SK-N-MC (cell line): ENCODE measurements at regions not wholly inside any gene's neighbourhood (a gene's known extent, or its start where the extent isn't known, plus 50 kb on each side); places are given as distances from the start of the nearest gene placed in this dataset.
"Not testable (repeated sequence)": the region's sequence is repeated elsewhere in the genome, so short reads cannot be mapped to it uniquely, and the experiment has no call there.

Experiments
- DNase-seq: peaks from one replicate; pipeline ENCODE4 v3.0.0-alpha.2; 2011; ENCODE audit warnings: low read depth, low spot score
- H3K27ac ChIP-seq: fragments of 200-600 bp; sonication (generic); 2 replicates; pipeline ENCODE4 v1.5.1; 2016; ENCODE audit warnings: mixed run types
- H3K36me3 ChIP-seq: fragments of 200-600 bp; sonication (generic); 2 replicates; pipeline ENCODE4 v1.6.1; 2017; ENCODE audit warnings: antibody characterized with exemption, low read length, mixed read lengths; ENCODE audit not compliant: insufficient read depth
- H3K4me3 ChIP-seq: fragments of 200-600 bp; sonication (generic); 2 replicates; pipeline ENCODE4 v1.5.1; 2016
- H3K9ac ChIP-seq: fragments of 200-600 bp; sonication (generic); 2 replicates; pipeline ENCODE4 v1.8.0; 2017; ENCODE audit warnings: mixed run types, mixed read lengths; ENCODE audit not compliant: insufficient read length
- H3K9me3 ChIP-seq: fragments of 200-600 bp; sonication (generic); 2 replicates; pipeline ENCODE4 v1.6.1; 2017; ENCODE audit warnings: low read depth, mild to moderate bottlenecking, antibody characterized with exemption, low read length, moderate library complexity, mixed read lengths
- EZH2 ChIP-seq: fragments of 200-600 bp; sonication (generic); IDR thresholded peaks from one replicate; pipeline ENCODE4 v1.6.1; 2017; ENCODE audit warnings: antibody characterized with exemption
- FOXP2 ChIP-seq: optimal IDR thresholded peaks from 2 replicates; pipeline ENCODE3; 2011; ENCODE audit warnings: mild to moderate bottlenecking, moderate library complexity; ENCODE audit not compliant: insufficient read depth; ENCODE audit errors: extremely low read length, control extremely low read depth
- POLR2AphosphoS5 ChIP-seq: IDR thresholded peaks from 2 replicates; pipeline ENCODE4 v1.6.1; 2012; ENCODE audit warnings: mild to moderate bottlenecking, low read depth, low read length, borderline replicate concordance

DNA sequence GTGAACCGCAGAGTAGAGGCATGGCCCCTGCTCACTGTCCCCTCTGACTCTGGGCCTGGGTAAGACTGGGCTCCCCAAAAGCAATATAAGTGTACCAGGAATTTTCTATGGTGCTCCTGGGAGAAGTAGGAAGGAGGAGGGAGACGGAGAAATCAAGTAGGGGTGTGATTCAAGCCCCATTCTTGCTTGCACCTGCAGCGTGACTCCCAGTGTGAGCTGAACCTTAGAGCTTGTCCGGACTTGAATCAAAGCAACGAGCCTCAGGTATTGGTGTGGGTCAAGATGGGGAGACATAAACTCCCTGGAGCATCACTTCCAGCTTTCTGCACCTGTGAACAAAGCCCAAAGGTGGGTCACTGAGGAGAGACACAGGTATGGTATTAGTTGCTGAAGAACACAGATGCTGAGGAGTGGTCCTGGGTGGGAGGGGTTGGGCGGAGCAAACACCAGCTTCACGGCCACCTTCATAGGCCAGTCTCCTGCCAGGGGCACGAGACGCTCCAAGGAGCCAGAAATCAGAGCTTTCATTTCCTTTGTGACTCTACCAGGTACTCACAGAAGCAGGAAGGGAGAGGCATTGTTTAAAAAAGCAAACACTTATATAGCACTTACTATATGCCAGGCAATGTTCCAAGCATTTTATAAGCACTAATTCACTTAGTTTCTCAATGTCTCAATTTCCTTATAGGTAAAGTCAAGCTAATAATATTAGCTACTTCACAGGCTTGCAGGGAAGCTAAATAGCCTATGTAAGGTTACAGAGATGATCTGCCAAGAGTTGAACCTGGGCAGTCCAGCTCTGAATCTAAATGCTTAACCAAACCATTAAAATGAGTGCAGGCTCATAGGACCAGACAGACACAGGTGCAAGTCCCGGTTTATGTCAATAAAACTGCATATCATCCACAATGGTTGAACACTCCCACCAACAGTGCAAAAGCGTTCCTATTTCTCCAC is 775.3 kb downstream of the UQCRFS1 start:
- no peaks in the 10 kb centered on the region for H3K36me3 ChIP-seq
- DNase-seq, result no peak
- no peak overlapping the region for H3K4me3 ChIP-seq
- H3K9me3 ChIP-seq, result no peaks in the 10 kb centered on the region
- no peak overlapping the region for H3K27ac ChIP-seq
- H3K9ac ChIP-seq, result no peak overlapping the region
- no peak for TF ChIP-seq EZH2
- no peak for TF ChIP-seq FOXP2
- TF ChIP-seq POLR2AphosphoS5, result no peak

GRCh38 chr19:28436320-28436719 is 776.6 kb downstream of the UQCRFS1 start:
- H3K9ac ChIP-seq, result no peak overlapping the region
- DNase-seq, result no peak
- H3K27ac ChIP-seq, result no peak overlapping the region
- H3K9me3 ChIP-seq, result no peaks in the 10 kb centered on the region
- no peak overlapping the region for H3K4me3 ChIP-seq
- TF ChIP-seq FOXP2, result no peak
- no peak for TF ChIP-seq EZH2
- TF ChIP-seq POLR2AphosphoS5, result no peak
- no peaks in the 10 kb centered on the region for H3K36me3 ChIP-seq

DNA sequence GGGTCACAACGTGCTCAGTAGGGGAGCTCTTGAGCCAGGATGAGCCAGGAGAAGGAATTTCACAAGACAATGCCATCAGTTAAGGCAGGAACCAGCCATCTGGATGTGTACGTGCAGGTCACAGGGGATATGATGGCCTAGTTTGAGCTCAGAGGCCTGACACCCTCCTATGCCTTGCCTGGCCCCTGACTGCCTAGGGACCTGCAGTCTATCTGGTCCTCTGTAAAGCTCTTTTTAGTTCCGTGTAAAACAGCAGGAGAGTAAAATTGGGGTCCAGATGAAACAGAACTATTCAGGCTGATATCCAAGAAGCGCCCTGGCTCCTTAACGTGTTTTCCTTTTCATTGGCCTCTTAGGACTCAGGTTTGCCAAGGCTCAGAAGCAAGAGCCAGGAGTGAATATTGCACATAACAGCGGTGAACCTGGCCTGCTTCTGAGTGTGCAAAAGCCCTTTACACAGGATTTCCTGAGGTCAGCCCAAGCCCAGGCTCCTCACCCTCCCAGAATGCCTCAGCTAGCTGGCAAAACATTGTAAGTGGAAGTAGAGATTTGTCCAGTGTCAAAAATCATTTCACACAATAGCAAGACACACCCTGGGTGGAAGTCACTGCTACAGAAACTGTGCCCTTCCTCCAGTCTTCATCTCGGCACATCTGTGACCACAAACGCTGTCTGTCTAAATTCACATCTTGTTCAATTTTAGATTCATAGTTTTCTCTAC is 777.2 kb downstream of the UQCRFS1 start:
- TF ChIP-seq POLR2AphosphoS5, result no peak
- TF ChIP-seq FOXP2, result no peak
- no peak for TF ChIP-seq EZH2
- DNase-seq, result no peak
- Histone ChIP-seq H3K4me3 (no peak overlapping the region), H3K36me3 (no peaks in the 10 kb centered on the region), H3K9ac (no peak overlapping the region), H3K27ac (no peak overlapping the region), H3K9me3 (no peaks in the 10 kb centered on the region)

- DNase-seq, H3K36me3 ChIP-seq, H3K9ac ChIP-seq, H3K4me3 ChIP-seq, H3K27ac ChIP-seq, H3K9me3 ChIP-seq: not testable (repeated sequence)
These were observed 778.2 kb downstream of the UQCRFS1 start for GRCh38 chr19:28434794-28435193.

GRCh38 chr19:28434365-28434764 is 778.6 kb downstream of the UQCRFS1 start:
- not testable (repeated sequence) for H3K27ac ChIP-seq, H3K9me3 ChIP-seq, H3K4me3 ChIP-seq, H3K9ac ChIP-seq, H3K36me3 ChIP-seq, DNase-seq

- H3K36me3 ChIP-seq, H3K9me3 ChIP-seq, H3K9ac ChIP-seq, H3K27ac ChIP-seq, DNase-seq, H3K4me3 ChIP-seq: not testable (repeated sequence)
These were observed 779.8 kb downstream of the UQCRFS1 start for GRCh38 chr19:28433166-28433565.

- no peak for DNase-seq
- no peak overlapping the region for H3K4me3 ChIP-seq
- H3K9ac ChIP-seq, result no peak overlapping the region
- no peaks in the 10 kb centered on the region for H3K9me3 ChIP-seq
- H3K36me3 ChIP-seq, result no peaks in the 10 kb centered on the region
- H3K27ac ChIP-seq, result no peak overlapping the region
- TF ChIP-seq POLR2AphosphoS5 (no peak), EZH2 (no peak), FOXP2 (no peak)
These were observed 782.7 kb downstream of the UQCRFS1 start for GRCh38 chr19:28430214-28430613.

GRCh38 chr19:28429356-28429755 is 783.6 kb downstream of the UQCRFS1 start:
- no peak overlapping the region for H3K9ac ChIP-seq
- no peaks in the 10 kb centered on the region for H3K9me3 ChIP-seq
- DNase-seq, result no peak
- TF ChIP-seq EZH2, result no peak
- no peak for TF ChIP-seq POLR2AphosphoS5
- no peak for TF ChIP-seq FOXP2
- no peaks in the 10 kb centered on the region for H3K36me3 ChIP-seq
- H3K4me3 ChIP-seq, result no peak overlapping the region
- no peak overlapping the region for H3K27ac ChIP-seq
